ENCODE measurements at regions not wholly inside any gene's neighbourhood (a gene's known extent, or its start where the extent isn't known, plus 50 kb on each side); places are given as distances from the start of the nearest gene placed in this dataset.

DNA sequence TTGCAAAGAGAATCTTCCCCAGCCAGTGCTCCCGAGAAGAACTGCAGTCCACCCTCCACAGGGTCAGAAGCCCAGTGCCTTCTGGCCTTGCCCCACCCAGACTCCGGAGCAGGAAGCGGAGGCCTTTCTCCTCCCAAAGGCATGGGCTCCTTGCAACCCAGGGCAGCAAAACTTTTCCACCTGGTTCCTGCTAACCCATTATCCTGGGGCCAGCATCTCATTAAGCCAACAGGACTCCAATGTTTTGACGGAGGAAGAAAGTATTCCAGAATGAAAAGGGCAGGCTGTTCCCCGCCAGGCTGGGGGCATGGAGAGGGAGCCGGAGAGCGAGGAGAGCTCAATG lies 88.1 kb downstream of the RTL6 start:
- TF ChIP-seq, protein P1, sequence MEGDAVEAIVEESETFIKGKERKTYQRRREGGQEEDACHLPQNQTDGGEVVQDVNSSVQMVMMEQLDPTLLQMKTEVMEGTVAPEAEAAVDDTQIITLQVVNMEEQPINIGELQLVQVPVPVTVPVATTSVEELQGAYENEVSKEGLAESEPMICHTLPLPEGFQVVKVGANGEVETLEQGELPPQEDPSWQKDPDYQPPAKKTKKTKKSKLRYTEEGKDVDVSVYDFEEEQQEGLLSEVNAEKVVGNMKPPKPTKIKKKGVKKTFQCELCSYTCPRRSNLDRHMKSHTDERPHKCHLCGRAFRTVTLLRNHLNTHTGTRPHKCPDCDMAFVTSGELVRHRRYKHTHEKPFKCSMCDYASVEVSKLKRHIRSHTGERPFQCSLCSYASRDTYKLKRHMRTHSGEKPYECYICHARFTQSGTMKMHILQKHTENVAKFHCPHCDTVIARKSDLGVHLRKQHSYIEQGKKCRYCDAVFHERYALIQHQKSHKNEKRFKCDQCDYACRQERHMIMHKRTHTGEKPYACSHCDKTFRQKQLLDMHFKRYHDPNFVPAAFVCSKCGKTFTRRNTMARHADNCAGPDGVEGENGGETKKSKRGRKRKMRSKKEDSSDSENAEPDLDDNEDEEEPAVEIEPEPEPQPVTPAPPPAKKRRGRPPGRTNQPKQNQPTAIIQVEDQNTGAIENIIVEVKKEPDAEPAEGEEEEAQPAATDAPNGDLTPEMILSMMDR (IDR thresholded peaks at IDR 0.05) = no peak
- TF ChIP-seq TP53 (CRISPR knock-in tag; IDR thresholded peaks at IDR 0.05) (no peak), CEBPB (IDR thresholded peaks at IDR 0.05) (no peak), KDM5A (IDR thresholded peaks at IDR 0.05) (no peak)
- TF ChIP-seq, protein P2, sequence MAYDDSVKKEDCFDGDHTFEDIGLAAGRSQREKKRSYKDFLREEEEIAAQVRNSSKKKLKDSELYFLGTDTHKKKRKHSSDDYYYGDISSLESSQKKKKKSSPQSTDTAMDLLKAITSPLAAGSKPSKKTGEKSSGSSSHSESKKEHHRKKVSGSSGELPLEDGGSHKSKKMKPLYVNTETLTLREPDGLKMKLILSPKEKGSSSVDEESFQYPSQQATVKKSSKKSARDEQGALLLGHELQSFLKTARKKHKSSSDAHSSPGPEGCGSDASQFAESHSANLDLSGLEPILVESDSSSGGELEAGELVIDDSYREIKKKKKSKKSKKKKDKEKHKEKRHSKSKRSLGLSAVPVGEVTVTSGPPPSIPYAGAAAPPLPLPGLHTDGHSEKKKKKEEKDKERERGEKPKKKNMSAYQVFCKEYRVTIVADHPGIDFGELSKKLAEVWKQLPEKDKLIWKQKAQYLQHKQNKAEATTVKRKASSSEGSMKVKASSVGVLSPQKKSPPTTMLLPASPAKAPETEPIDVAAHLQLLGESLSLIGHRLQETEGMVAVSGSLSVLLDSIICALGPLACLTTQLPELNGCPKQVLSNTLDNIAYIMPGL (CRISPR knock-in tag; IDR thresholded peaks at IDR 0.05; ENCODE audit: borderline replicate concordance) = no peak
- TF ChIP-seq, protein P3, sequence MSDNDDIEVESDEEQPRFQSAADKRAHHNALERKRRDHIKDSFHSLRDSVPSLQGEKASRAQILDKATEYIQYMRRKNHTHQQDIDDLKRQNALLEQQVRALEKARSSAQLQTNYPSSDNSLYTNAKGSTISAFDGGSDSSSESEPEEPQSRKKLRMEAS (IDR thresholded peaks at IDR 0.05) = no peak
